ENCODE measurements at regions not wholly inside any gene's neighbourhood (a gene's known extent, or its start where the extent isn't known, plus 50 kb on each side); places are given as distances from the start of the nearest gene placed in this dataset.

DNA sequence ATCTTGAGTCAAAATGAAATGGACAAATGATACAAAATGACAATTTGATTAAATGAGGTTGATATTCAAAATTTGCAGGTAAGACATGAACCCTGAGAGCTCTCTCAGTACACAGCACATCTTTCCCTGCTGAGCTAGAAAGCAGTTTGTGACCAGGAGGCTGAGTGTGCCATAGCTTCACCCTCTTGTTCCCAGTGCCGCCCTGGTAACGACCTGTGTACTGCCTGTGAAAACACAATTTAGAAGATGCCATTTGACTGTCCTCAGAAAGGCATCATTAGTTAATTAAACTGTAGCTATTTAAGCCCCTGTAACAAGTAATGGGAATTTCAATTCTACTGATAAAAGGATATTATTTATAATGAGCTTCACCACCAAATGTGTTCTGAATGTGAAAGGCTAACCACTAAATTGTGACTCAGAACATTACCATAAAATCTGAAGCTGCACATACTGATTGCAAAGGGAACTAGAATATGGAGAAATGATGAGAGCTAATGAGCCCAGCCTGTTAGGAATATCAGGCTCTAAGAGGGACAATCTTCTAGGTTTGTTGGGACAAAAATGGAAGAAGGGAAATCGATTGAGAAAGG lies 212.9 kb upstream of the ARPP21 start:
- intact Hi-C loops (cut with DNase I; ENCODE audit: low total_unique reads), result no loop called here
- no peaks in the 10 kb centered on the region for H3K27me3 ChIP-seq (replicated peaks in 1 of 7)
- WGBS, 5 donors, result 76 to 90% (median 83%) methylated on average over 3 of the region's 3 CpGs
- TF ChIP-seq POLR2AphosphoS5 (IDR thresholded peaks at IDR 0.05) (no peak), POLR2A (IDR thresholded peaks at IDR 0.05) (no peak)
- TF ChIP-seq, protein P1, sequence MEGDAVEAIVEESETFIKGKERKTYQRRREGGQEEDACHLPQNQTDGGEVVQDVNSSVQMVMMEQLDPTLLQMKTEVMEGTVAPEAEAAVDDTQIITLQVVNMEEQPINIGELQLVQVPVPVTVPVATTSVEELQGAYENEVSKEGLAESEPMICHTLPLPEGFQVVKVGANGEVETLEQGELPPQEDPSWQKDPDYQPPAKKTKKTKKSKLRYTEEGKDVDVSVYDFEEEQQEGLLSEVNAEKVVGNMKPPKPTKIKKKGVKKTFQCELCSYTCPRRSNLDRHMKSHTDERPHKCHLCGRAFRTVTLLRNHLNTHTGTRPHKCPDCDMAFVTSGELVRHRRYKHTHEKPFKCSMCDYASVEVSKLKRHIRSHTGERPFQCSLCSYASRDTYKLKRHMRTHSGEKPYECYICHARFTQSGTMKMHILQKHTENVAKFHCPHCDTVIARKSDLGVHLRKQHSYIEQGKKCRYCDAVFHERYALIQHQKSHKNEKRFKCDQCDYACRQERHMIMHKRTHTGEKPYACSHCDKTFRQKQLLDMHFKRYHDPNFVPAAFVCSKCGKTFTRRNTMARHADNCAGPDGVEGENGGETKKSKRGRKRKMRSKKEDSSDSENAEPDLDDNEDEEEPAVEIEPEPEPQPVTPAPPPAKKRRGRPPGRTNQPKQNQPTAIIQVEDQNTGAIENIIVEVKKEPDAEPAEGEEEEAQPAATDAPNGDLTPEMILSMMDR (IDR thresholded peaks at IDR 0.05 in 8 of 11, conservative IDR thresholded peaks at IDR 0.05 in 3 of 11), result no peak
- H3K27ac ChIP-seq, result no peak overlapping the region
- no peak overlapping the region for H3K4me3 ChIP-seq
- H3K36me3 ChIP-seq, result no peaks in the 10 kb centered on the region
- H3K9me3 ChIP-seq, result peaks cover 0 to 8% (median 0%) of the 10 kb centered on the region in 8 donors
- no peak for DNase-seq
- no peaks in the 10 kb centered on the region for H3K4me1 ChIP-seq

DNA sequence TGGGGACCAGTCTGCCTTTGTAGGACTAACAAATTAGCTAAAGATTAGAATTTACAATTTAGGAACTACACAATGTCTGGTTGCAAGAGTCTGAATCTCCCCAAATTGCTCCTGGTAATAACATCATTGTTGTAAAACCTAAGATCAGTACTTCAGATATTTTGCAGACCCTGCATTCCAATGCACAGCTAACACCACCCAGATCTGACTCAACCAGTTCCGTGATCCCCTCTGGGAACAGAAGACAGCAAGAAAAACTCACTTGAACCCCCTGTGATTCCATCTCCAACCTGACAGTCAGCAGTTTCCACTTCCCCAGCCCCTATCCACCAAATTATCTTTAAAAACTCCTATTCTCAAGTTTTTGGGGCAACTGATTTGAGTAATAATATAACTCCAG lies 201.9 kb upstream of the ARPP21 start:
- 76 to 93% (median 88%) methylated on average over 1 of the region's 1 CpG for WGBS, 5 donors
- TF ChIP-seq POLR2A (IDR thresholded peaks at IDR 0.05) (no peak), POLR2AphosphoS5 (IDR thresholded peaks at IDR 0.05) (no peak)
- TF ChIP-seq, protein P1 (IDR thresholded peaks at IDR 0.05 in 8 of 11, conservative IDR thresholded peaks at IDR 0.05 in 3 of 11), result no peak
- Histone ChIP-seq H3K4me3 (no peak overlapping the region), H3K36me3 (no peaks in the 10 kb centered on the region), H3K27ac (no peak overlapping the region), H3K27me3 (replicated peaks in 1 of 7) (no peaks in the 10 kb centered on the region), H3K4me1 (no peaks in the 10 kb centered on the region), H3K9me3 (peaks cover 0 to 5% (median 0%) of the 10 kb centered on the region in 8 donors)
- intact Hi-C loops (cut with DNase I; ENCODE audit: low total_unique reads), result no loop called here
- DNase-seq, result no peak

DNA sequence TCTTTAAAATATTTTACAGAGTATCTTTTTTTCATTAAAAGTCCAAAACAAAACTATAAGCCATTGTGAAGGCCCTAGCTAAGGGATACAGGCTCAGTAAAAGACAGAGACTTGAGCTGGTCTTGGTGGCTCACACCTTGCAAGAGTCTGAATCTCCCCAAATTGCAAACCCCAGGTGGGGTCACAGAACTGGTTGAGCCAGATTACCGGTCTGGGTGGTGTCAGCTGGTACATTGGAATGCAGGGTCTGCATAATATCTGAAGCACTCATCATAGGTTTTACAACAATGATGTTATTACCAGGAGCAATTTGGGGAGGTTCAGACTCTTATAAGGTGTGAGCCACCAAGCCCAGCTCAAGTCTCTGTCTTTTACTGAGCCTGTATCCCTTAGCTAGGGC lies 201.2 kb upstream of the ARPP21 start:
- Histone ChIP-seq H3K27me3 (replicated peaks in 1 of 7) (no peaks in the 10 kb centered on the region), H3K4me3 (no peak overlapping the region), H3K4me1 (no peaks in the 10 kb centered on the region), H3K36me3 (no peaks in the 10 kb centered on the region), H3K9me3 (peaks cover 0 to 5% (median 0%) of the 10 kb centered on the region in 8 donors), H3K27ac (no peak overlapping the region)
- no peak for DNase-seq
- 79 to 96% (median 86%) methylated on average over 1 of the region's 1 CpG for WGBS, 5 donors
- intact Hi-C loops (cut with DNase I; ENCODE audit: low total_unique reads), result no loop called here
- TF ChIP-seq, protein P1 (IDR thresholded peaks at IDR 0.05 in 8 of 11, conservative IDR thresholded peaks at IDR 0.05 in 3 of 11), result no peak
- no peak for TF ChIP-seq POLR2A (IDR thresholded peaks at IDR 0.05)

DNA sequence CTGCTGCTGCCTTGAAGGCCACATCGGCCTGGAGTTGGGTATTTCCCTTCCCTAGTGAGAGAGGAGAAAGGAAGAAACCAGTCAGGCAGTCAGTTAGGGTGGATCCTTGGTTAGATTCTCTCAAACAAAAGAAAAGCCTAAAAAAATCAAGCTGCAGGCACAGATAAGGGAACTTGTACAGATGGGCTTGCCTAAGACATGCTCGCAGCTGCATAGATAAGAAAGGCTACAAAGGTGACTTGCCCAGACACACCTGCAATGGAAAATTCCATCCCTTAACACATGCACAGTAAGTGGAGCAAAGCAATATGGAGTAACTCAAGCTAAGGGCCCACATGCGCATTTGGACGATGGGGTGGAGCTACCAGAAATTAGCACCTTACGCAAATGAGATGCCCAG lies 199.7 kb upstream of the ARPP21 start:
- H3K27ac ChIP-seq, result no peak overlapping the region
- no peaks in the 10 kb centered on the region for H3K4me1 ChIP-seq
- no peak for DNase-seq
- no peaks in the 10 kb centered on the region for H3K36me3 ChIP-seq
- H3K27me3 ChIP-seq (replicated peaks in 1 of 7), result no peaks in the 10 kb centered on the region
- TF ChIP-seq POLR2AphosphoS5 (IDR thresholded peaks at IDR 0.05) (no peak), POLR2A (IDR thresholded peaks at IDR 0.05) (no peak)
- TF ChIP-seq, protein P1 (IDR thresholded peaks at IDR 0.05 in 8 of 11, conservative IDR thresholded peaks at IDR 0.05 in 3 of 11), result no peak
- H3K9me3 ChIP-seq, result peaks cover 0 to 5% (median 0%) of the 10 kb centered on the region in 8 donors
- no peak overlapping the region for H3K4me3 ChIP-seq
- 78 to 89% (median 85%) methylated on average over 5 of the region's 5 CpGs for WGBS, 5 donors
- intact Hi-C loops (cut with DNase I; ENCODE audit: low total_unique reads), result no loop called here

Measured in spleen (tissue), 11 donors.